ENCODE measurements at regions not wholly inside any gene's neighbourhood (a gene's known extent, or its start where the extent isn't known, plus 50 kb on each side); places are given as distances from the start of the nearest gene placed in this dataset.

GRCh38 chr4:55754754-55755350 lies 64.7 kb upstream of the EXOC1L start:
- no peak for FAIRE-seq

DNA sequence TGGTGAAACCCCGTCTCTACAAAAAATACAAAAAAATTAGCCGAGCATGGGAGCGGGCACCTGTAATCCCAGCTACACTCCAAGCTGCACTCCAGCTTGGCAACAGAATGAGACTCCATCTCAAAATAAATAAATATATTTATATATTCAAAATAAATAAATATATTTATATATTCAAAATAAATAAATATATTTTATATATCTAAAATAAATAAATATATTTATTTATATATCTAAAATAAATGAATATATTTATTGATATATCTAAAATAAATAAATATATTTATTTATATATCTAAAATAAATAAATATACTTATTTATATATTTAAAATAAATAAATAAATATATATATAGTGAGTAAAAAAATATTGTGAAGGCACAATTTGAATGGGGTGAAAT lies 63.4 kb upstream of the EXOC1L start:
- FAIRE-seq = peak; percentile 98

DNA sequence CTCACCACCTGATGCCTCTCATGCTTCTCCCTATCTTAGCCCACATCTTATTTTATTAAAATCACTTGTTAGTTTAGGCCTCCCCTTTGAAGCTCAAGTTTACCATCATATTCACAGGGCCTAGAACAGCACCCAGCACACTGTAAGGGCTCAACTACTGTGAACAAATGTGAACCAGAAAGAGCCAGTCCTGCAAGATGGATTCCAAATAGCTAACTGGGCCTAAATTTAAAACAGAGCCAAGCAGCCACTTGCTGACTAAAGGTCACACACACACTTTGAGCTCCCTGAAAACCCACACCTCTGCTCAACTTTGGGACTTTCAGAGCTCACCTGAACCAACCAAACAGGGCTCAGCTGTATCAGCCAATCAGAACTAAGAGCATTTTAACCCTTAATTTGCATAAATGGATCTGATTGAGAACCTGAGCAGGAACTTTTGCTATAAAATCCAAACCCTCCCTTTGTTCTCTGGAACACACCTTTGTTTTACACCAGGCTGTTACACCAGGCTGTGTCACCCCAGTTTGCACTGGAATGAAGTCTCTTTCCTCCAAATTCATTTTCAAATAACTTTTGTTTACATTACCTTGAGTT lies 62.1 kb upstream of the EXOC1L start:
- no peak for FAIRE-seq

DNA sequence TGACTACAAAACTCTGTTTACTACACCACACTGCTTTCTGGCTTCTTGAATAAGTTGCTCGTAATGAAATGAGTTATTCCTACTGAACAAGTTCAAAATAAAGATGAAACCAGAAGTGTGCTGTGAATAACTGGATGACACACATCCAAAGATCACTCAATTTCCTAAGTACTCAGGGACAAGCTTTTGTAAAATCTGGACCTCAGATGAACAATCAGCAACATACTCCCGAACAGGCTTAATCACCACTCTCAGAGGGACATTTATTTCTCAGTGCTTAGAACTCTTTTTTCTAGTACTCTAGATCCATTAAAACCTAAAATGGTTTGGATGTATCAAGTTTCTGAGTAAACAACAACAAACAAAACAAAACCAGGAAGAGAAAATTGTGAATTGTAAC lies 61.5 kb upstream of the EXOC1L start:
- FAIRE-seq = no peak

DNA sequence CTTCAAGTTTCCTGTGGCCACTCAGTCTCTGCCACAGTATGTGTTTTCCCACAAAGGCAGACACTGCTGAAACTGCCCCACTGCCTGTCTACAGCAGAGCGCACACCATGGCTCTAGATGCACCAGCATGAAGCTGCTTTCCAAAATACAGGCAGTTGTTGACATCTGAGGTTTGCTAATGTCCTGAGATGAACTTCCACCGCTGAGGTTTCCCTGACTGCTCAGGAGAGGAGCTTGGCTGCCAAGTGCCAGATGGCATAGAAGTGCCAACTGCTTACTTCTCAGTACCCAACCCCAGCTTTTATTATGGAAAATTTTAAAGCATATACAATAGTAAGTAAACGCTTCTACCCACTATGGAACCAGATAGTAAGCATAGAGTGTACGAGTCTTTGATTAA lies 61.0 kb upstream of the EXOC1L start:
- FAIRE-seq = no peak

GRCh38 chr4:55762819-55763218 lies 56.8 kb upstream of the EXOC1L start:
- no peak for FAIRE-seq

DNA sequence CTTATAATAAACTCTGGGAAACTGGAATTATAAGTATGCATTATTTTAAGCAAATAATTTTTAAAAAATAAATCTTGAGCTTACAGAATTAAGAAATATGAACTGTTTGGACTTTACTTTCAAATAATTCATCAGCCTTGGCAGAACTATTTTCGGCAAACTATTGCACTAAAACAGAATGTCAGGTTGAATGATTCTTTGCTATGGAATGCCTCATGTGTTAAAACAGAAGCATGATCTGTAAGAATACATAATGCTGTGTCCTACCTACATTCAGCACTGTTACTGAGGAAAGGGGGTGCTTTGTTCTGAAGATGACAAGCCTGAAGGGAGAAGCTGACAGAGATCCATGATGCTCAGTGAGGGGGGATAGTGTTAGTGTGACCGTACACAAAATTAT lies 55.6 kb upstream of the EXOC1L start:
- FAIRE-seq = no peak

GRCh38 chr4:55765070-55765469 lies 54.5 kb upstream of the EXOC1L start:
- FAIRE-seq = no peak

GRCh38 chr4:55768291-55768690 lies 51.3 kb upstream of the EXOC1L start:
- FAIRE-seq = no peak
